ENCODE measurements at regions not wholly inside any gene's neighbourhood (a gene's known extent, or its start where the extent isn't known, plus 50 kb on each side); places are given as distances from the start of the nearest gene placed in this dataset.

DNA sequence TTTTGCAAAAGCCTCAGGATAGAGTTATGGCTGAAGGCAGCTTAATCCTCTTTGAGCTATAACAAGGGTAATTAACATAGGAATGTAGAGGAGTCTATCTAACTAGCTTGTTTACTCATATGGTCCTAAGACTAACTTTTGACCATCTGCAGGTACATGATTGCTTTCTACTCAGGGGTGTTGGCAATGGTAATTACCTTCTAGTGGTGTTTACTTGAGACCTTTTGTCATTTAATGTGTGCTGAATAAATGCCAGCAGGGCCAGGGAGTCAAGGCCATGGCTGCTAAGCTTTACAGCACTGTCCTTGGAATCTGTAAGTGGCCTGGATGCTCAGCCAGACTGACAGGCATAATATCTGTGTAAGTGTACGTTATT is 1325.0 kb downstream of the XPNPEP1 start:
- TF ChIP-seq, protein P1, sequence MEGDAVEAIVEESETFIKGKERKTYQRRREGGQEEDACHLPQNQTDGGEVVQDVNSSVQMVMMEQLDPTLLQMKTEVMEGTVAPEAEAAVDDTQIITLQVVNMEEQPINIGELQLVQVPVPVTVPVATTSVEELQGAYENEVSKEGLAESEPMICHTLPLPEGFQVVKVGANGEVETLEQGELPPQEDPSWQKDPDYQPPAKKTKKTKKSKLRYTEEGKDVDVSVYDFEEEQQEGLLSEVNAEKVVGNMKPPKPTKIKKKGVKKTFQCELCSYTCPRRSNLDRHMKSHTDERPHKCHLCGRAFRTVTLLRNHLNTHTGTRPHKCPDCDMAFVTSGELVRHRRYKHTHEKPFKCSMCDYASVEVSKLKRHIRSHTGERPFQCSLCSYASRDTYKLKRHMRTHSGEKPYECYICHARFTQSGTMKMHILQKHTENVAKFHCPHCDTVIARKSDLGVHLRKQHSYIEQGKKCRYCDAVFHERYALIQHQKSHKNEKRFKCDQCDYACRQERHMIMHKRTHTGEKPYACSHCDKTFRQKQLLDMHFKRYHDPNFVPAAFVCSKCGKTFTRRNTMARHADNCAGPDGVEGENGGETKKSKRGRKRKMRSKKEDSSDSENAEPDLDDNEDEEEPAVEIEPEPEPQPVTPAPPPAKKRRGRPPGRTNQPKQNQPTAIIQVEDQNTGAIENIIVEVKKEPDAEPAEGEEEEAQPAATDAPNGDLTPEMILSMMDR (tag by site-specific recombination; IDR thresholded peaks at IDR 0.05) = no peak
- TF ChIP-seq, protein P2, sequence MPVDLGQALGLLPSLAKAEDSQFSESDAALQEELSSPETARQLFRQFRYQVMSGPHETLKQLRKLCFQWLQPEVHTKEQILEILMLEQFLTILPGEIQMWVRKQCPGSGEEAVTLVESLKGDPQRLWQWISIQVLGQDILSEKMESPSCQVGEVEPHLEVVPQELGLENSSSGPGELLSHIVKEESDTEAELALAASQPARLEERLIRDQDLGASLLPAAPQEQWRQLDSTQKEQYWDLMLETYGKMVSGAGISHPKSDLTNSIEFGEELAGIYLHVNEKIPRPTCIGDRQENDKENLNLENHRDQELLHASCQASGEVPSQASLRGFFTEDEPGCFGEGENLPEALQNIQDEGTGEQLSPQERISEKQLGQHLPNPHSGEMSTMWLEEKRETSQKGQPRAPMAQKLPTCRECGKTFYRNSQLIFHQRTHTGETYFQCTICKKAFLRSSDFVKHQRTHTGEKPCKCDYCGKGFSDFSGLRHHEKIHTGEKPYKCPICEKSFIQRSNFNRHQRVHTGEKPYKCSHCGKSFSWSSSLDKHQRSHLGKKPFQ (tag by site-specific recombination; IDR thresholded peaks at IDR 0.05) = no peak
- TF ChIP-seq, protein P3, sequence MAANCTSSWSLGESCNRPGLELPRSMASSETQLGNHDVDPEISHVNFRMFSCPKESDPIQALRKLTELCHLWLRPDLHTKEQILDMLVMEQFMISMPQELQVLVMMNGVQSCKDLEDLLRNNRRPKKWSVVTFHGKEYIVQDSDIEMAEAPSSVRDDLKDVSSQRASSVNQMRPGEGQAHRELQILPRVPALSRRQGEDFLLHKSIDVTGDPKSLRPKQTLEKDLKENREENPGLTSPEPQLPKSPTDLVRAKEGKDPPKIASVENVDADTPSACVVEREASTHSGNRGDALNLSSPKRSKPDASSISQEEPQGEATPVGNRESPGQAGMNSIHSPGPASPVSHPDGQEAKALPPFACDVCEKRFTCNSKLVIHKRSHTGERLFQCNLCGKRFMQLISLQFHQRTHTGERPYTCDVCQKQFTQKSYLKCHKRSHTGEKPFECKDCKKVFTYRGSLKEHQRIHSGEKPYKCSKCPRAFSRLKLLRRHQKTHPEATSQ (tag by site-specific recombination; IDR thresholded peaks at IDR 0.05) = no peak
- TF ChIP-seq EGR2 (tag by site-specific recombination; IDR thresholded peaks at IDR 0.05; ENCODE audit: low read depth) = no peak
